ENCODE measurements at regions not wholly inside any gene's neighbourhood (a gene's known extent, or its start where the extent isn't known, plus 50 kb on each side); places are given as distances from the start of the nearest gene placed in this dataset.

DNA sequence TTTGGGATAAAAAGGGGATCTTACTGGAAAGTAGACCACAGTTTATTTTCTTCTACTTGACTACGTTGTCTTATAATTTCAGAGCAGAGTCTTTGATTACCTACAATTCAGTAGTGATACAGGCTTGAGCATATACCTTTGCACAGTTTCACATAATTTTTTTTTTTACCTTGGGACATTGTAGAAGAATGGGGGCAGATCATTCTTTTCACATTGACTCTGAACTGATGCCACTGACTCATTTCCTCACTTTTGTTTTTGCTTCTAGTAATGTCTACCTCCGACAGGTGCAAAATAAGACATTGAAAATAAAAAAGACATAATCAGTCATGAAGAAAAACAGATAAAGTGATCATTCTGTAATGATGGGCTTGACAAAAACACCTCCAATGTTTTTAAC, 688.3 kb upstream of the CHORDC1 start:
- ChIA-PET CTCF (no interaction called here), POLR2A (no interaction called here)
- in situ Hi-C loops (cut with HindIII; ENCODE audit: low pct_unique_long_range_greater_than_20kb, low sequenced_read_pairs), result no loop called here
- no peak for TF ChIP-seq SIN3A (IDR thresholded peaks at IDR 0.05; ENCODE audit: borderline replicate concordance, insufficient read depth, low read depth, low read length)
- TF ChIP-seq POLR2AphosphoS5 (IDR thresholded peaks at IDR 0.05; ENCODE audit: low read depth, low read length), result no peak
- no peak for TF ChIP-seq TCF7L2 (IDR thresholded peaks at IDR 0.05; ENCODE audit: low read depth, low read length)
- TF ChIP-seq, protein P1, sequence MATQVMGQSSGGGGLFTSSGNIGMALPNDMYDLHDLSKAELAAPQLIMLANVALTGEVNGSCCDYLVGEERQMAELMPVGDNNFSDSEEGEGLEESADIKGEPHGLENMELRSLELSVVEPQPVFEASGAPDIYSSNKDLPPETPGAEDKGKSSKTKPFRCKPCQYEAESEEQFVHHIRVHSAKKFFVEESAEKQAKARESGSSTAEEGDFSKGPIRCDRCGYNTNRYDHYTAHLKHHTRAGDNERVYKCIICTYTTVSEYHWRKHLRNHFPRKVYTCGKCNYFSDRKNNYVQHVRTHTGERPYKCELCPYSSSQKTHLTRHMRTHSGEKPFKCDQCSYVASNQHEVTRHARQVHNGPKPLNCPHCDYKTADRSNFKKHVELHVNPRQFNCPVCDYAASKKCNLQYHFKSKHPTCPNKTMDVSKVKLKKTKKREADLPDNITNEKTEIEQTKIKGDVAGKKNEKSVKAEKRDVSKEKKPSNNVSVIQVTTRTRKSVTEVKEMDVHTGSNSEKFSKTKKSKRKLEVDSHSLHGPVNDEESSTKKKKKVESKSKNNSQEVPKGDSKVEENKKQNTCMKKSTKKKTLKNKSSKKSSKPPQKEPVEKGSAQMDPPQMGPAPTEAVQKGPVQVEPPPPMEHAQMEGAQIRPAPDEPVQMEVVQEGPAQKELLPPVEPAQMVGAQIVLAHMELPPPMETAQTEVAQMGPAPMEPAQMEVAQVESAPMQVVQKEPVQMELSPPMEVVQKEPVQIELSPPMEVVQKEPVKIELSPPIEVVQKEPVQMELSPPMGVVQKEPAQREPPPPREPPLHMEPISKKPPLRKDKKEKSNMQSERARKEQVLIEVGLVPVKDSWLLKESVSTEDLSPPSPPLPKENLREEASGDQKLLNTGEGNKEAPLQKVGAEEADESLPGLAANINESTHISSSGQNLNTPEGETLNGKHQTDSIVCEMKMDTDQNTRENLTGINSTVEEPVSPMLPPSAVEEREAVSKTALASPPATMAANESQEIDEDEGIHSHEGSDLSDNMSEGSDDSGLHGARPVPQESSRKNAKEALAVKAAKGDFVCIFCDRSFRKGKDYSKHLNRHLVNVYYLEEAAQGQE (IDR thresholded peaks at IDR 0.05; ENCODE audit: insufficient read depth in 1 of 2, low read depth in 2 of 2, low read length in 1 of 2), result no peak
- TF ChIP-seq, protein P2, sequence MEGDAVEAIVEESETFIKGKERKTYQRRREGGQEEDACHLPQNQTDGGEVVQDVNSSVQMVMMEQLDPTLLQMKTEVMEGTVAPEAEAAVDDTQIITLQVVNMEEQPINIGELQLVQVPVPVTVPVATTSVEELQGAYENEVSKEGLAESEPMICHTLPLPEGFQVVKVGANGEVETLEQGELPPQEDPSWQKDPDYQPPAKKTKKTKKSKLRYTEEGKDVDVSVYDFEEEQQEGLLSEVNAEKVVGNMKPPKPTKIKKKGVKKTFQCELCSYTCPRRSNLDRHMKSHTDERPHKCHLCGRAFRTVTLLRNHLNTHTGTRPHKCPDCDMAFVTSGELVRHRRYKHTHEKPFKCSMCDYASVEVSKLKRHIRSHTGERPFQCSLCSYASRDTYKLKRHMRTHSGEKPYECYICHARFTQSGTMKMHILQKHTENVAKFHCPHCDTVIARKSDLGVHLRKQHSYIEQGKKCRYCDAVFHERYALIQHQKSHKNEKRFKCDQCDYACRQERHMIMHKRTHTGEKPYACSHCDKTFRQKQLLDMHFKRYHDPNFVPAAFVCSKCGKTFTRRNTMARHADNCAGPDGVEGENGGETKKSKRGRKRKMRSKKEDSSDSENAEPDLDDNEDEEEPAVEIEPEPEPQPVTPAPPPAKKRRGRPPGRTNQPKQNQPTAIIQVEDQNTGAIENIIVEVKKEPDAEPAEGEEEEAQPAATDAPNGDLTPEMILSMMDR (IDR thresholded peaks at IDR 0.05), result no peak
- Histone ChIP-seq H3K27me3 (ENCODE audit: control insufficient read depth, insufficient read depth, low read length) (no peaks in the 10 kb centered on the region), H3K4me1 (ENCODE audit: control insufficient read depth, insufficient read depth, low read length) (no peaks in the 10 kb centered on the region), H3K27ac (ENCODE audit: low read length) (no peak overlapping the region), H3K9me3 (ENCODE audit: control insufficient read depth, insufficient read depth, low read depth, low read length) (no peaks in the 10 kb centered on the region), H3K4me3 (ENCODE audit: low read depth in 2 of 2, low read length in 2 of 2) (no peak overlapping the region), H3K36me3 (ENCODE audit: control insufficient read depth, insufficient read depth, low read length) (no peaks in the 10 kb centered on the region)
- intact Hi-C loops (cut with micrococcal nuclease; ENCODE audit: unreplicated experiment), result no loop called here
- ATAC-seq (no peak), DNase-seq (ENCODE audit: low read depth, low spot score) (no peak)
- BruUV-seq (replicated peaks), result no TSS peak

DNA sequence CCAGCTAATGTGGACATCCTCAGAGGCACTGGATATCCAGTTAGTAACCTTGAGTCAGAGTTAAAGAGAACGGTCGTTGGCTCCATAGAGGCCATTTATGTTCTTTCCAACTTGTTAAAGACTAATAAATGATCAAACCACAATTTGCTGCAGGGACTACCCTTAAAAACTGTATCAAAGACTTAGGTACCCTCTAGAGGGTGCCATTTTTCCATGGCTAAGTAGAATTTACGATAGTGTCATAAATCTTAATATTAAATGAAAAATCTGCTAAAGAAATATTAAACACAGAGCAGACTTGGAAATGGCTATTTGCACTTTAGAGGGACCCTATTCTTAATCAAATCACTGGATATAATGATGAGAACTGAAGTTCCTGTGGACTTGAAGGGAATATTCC, 685.2 kb upstream of the CHORDC1 start:
- Histone ChIP-seq H3K36me3 (ENCODE audit: control insufficient read depth, insufficient read depth, low read length) (no peaks in the 10 kb centered on the region), H3K27me3 (ENCODE audit: control insufficient read depth, insufficient read depth, low read length) (no peaks in the 10 kb centered on the region), H3K4me3 (ENCODE audit: low read depth in 2 of 2, low read length in 2 of 2) (no peak overlapping the region), H3K27ac (ENCODE audit: low read length) (no peak overlapping the region), H3K4me1 (ENCODE audit: control insufficient read depth, insufficient read depth, low read length) (no peaks in the 10 kb centered on the region), H3K9me3 (ENCODE audit: control insufficient read depth, insufficient read depth, low read depth, low read length) (no peaks in the 10 kb centered on the region; the same call in 1 of the 2 replicates)
- TF ChIP-seq TCF7L2 (IDR thresholded peaks at IDR 0.05; ENCODE audit: low read depth, low read length), result no peak
- TF ChIP-seq, protein P2 (IDR thresholded peaks at IDR 0.05), result peak; percentile 21; the same call in 1 of the 2 replicates
- ATAC-seq (no peak), DNase-seq (ENCODE audit: low read depth, low spot score) (no peak)
- in situ Hi-C loops (cut with HindIII; ENCODE audit: low pct_unique_long_range_greater_than_20kb, low sequenced_read_pairs) (no loop called here), intact Hi-C loops (cut with micrococcal nuclease; ENCODE audit: unreplicated experiment) (no loop called here)
- ChIA-PET CTCF (interaction anchor here (0.6 kb wide), 1 partner anchor 1278 kb away, joined by 3 read pairs; no protein-coding TSS in a partner anchor), POLR2A (interaction anchor here (0.7 kb wide), 1 partner anchor 204 kb away, joined by 7 read pairs; no protein-coding TSS in a partner anchor)
- BruUV-seq (replicated peaks), result no TSS peak
